ENCODE measurements at regions not wholly inside any gene's neighbourhood (a gene's known extent, or its start where the extent isn't known, plus 50 kb on each side); places are given as distances from the start of the nearest gene placed in this dataset.

DNA sequence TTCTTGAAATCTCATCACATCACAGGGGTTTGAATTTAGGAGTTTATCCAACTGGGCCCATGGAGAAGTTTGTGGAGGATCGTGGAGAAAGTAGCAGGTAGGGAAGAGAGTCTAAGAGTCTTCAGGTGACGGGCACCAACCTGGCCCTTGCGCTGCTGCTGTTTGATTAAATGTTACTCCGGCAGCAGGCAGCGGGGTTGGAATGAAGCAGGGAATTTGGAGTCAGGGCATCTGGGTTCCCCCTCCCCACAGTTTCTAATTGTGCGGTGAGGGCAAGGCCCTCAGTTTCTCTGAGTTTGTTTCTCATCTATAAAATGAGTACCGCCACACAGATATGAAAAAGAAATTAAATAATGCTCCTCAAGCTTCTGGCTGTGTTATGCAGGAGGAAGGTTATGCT, 182.9 kb upstream of the RGMA start:
- Histone ChIP-seq H3K36me3 (replicated peaks; ENCODE audit: control insufficient read depth, insufficient read depth, low read length) (no peaks in the 10 kb centered on the region), H3K4me3 (ENCODE audit: insufficient read depth, low read depth, low read length) (no peak overlapping the region), H3K27me3 (ENCODE audit: control insufficient read depth, insufficient read depth, low read length) (no peaks in the 10 kb centered on the region)
- DNase-seq = no peak

DNA sequence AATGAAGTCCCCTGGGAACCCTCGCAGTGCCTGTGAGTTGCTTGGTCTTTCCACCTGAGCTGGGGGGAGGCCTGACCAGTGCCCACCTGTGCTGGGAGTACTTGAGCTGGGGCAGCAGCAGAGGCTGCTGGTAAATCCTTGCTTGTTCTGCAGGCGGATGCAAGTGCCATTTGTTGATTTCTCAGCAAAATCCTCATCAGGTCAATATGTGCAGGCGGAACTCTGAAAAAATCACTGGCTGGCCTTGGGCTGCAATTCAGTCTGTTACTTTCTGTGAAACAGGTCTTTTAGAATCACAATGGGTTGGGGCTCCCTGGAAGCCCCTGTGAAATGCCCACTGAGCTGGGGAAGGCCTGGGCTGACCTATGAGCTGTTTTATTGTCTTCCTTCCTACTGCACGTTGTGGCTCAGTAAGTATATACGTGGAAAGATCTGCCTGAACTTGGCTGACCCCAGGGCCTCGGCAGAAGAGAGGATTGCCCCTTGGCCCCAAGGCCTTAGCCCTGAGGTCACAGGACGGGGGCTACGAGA, 182.0 kb upstream of the RGMA start:
- H3K4me3 ChIP-seq (ENCODE audit: insufficient read depth, low read depth, low read length) = no peak overlapping the region
- peak; percentile 63 for DNase-seq

DNA sequence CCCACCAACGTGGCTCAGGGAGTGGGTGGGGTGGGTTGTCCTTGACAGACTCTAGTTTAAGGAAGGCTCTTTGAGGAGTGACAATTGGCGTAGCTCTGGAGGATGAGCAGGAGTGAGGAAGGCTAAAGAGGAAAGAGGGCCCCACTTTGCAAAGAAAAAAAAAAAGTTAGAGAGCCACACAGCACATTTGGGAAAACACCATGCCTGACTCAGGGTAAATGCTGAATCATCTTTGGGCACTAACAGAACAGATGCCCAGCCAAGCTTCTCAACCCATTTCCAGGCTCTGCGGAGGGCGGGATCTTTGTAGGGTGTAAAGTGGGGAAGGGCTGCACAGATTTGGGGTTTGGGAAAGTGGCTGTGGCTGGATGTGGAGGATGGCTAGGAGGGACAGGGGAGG, 179.1 kb upstream of the RGMA start:
- H3K4me3 ChIP-seq (ENCODE audit: insufficient read depth, low read depth, low read length) = no peak overlapping the region
- no peak for DNase-seq

More for the DNA sequence above, 182.0 kb upstream of the RGMA start:
- no peaks in the 10 kb centered on the region for H3K36me3 ChIP-seq (replicated peaks; ENCODE audit: control insufficient read depth, insufficient read depth, low read length)
- H3K27me3 ChIP-seq (ENCODE audit: control insufficient read depth, insufficient read depth, low read length) = no peaks in the 10 kb centered on the region

DNA sequence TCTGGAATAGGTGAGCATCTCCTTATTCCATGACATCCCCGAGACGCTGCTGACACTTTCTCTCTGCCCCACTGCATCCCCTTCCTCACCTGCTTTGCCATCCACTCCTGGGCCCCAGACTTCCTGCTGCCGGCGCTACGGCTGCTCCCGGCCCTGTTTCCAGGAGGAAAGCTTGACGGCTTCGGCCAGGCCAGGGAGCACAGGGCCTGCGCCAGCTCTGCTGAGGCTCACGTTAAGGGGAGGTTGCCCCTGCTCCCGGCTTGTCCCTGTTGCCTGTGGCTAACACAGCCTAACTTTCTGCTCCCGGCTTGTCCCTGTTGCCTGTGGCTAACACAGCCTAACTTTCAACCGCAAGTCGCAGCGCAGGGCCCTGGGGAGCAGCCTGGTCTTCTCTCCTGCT, 177.3 kb upstream of the RGMA start:
- no peak overlapping the region for H3K4me3 ChIP-seq (ENCODE audit: insufficient read depth, low read depth, low read length)
- DNase-seq = no peak
- no peaks in the 10 kb centered on the region for H3K36me3 ChIP-seq (replicated peaks; ENCODE audit: control insufficient read depth, insufficient read depth, low read length)
- no peaks in the 10 kb centered on the region for H3K27me3 ChIP-seq (ENCODE audit: control insufficient read depth, insufficient read depth, low read length)

More for the DNA sequence above, 179.1 kb upstream of the RGMA start:
- Histone ChIP-seq H3K36me3 (replicated peaks; ENCODE audit: control insufficient read depth, insufficient read depth, low read length) (no peaks in the 10 kb centered on the region), H3K27me3 (ENCODE audit: control insufficient read depth, insufficient read depth, low read length) (no peaks in the 10 kb centered on the region)

DNA sequence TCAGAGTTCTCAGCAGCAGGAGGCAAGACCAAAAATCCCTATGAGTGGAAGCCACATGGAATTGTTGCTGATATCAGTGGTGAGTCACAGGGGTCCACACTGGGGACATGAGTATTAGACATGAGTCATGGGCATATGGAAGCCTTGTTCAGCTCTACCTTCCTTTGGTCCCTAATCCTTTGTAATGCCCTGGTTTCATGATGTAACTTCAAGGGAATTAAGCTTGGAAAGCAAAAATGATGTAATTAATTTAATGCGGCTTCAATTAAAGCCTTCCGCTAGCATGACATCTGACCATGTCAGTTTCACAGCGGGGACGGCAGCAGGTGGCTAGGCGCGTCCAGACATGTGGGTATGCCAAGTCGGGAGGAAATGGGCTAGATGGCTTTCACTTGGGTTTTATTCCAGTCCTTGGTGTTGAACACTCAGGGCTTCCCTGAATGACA, 176.1 kb upstream of the RGMA start:
- no peak overlapping the region for H3K4me3 ChIP-seq (ENCODE audit: insufficient read depth, low read depth, low read length)
- no peak for DNase-seq
- H3K36me3 ChIP-seq (replicated peaks; ENCODE audit: control insufficient read depth, insufficient read depth, low read length) = no peaks in the 10 kb centered on the region
- no peaks in the 10 kb centered on the region for H3K27me3 ChIP-seq (ENCODE audit: control insufficient read depth, insufficient read depth, low read length)

DNA sequence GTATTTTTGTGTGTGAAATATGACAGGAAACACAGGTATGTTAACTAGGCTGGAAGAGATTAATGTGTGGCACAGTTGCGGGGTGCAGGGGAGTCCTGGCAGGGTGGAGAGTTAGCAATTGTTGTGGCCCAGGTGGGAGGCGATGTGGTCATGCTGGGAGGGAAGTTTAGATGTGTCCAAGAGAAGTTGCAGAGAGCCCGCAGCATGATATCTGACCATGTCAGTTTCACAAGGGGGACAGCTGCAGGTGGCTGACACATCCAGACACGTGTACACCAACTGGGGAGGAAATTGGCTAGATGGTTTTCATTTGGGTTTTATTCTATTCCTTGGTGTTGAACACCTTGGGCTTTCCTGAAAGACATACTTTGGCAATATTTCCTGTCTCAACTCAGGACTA, 172.8 kb upstream of the RGMA start:
- no peak overlapping the region for H3K4me3 ChIP-seq (ENCODE audit: insufficient read depth, low read depth, low read length)
- no peak for DNase-seq
- H3K36me3 ChIP-seq (replicated peaks; ENCODE audit: control insufficient read depth, insufficient read depth, low read length) = no peaks in the 10 kb centered on the region
- no peaks in the 10 kb centered on the region for H3K27me3 ChIP-seq (ENCODE audit: control insufficient read depth, insufficient read depth, low read length)

DNA sequence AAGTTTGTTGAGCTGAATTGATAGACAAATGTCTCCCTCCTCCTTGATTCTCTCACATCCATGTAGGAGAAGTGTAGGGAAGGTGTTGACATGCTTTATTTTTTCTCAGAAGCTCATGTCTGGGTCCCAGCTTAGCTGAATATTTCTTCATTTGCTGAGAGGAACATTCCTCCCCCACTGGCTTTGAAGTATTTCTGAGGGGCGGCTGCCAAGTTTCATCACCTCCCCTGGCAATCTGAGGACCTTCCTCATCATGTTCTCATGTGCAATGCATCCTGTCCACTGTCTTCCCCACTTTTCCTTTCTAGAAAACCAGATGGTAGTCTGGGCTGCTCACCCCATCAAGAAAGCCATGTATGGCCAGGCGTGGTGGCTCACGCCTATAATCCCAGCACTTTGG, 168.9 kb upstream of the RGMA start:
- H3K27me3 ChIP-seq (ENCODE audit: control insufficient read depth, insufficient read depth, low read length) = no peaks in the 10 kb centered on the region
- H3K36me3 ChIP-seq (replicated peaks; ENCODE audit: control insufficient read depth, insufficient read depth, low read length) = no peaks in the 10 kb centered on the region
- no peak overlapping the region for H3K4me3 ChIP-seq (ENCODE audit: insufficient read depth, low read depth, low read length)
- DNase-seq = no peak

DNA sequence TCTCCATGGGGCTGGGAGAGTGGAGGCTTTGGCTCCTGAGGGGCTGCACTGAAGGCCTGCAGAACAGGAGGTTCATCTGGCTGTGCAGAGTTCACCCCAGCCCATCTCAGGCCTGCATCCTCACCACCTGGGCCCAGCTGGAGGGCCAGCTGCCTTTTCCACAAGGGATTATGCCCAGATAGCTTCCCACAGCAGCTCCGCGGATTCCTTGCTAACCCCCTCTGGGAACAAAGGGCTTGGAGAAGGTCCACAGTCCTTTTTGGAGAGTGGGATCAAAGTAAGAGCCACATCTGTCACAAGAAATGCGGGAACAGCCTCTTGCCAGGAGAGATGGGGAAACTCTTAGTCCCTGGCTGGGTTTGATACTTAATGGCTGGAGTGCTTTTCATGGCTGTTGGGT, 164.7 kb upstream of the RGMA start:
- no peaks in the 10 kb centered on the region for H3K36me3 ChIP-seq (replicated peaks; ENCODE audit: control insufficient read depth, insufficient read depth, low read length)
- H3K4me3 ChIP-seq (ENCODE audit: insufficient read depth, low read depth, low read length) = no peak overlapping the region
- H3K27me3 ChIP-seq (ENCODE audit: control insufficient read depth, insufficient read depth, low read length) = no peaks in the 10 kb centered on the region
- DNase-seq = no peak

DNA sequence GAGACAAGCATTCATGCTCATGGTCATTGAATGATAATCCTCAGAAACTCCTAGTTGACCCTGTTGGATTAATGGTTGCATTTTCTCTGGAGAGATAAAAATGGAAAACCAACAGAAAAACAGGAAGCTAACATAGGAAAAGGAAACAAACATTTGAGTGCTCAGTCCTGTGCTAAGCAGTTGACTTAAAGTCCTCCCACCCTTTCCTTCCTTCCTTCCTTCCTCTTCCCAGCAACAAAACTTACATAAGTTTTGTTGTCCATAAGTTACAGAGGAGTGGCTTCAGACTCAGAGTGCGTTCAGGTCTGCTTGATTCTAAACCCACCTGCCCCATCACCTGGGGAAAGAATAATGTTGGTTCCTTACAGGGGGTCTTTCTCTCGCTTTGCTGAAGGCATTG, 163.8 kb upstream of the RGMA start:
- DNase-seq = no peak

DNA sequence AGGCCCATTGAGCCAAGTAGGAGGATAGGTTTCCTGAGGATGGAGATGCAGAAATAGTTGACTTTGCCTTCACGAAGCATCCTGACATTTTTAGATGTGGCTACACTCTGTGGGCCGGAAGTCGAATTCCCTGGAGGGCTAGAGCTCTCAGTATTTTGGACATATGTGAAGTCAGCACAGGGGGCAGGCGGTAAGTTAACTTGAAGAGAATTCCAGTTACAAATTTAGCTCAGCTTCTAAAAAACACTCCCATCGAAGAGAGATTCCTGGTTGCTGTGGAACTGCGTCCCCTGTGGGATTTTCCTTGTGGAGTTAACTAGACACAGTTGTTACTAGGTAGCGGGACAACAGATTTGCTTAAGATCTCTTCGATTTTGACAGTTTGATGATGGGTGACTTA, 161.9 kb upstream of the RGMA start:
- Histone ChIP-seq H3K4me3 (ENCODE audit: insufficient read depth, low read depth, low read length) (no peak overlapping the region), H3K27me3 (ENCODE audit: control insufficient read depth, insufficient read depth, low read length) (no peaks in the 10 kb centered on the region; the same call in none of the 2 replicates), H3K36me3 (replicated peaks; ENCODE audit: control insufficient read depth, insufficient read depth, low read length) (no peaks in the 10 kb centered on the region)
- no peak for DNase-seq

More for the DNA sequence above, 163.8 kb upstream of the RGMA start:
- Histone ChIP-seq H3K4me3 (ENCODE audit: insufficient read depth, low read depth, low read length) (no peak overlapping the region), H3K27me3 (ENCODE audit: control insufficient read depth, insufficient read depth, low read length) (no peaks in the 10 kb centered on the region), H3K36me3 (replicated peaks; ENCODE audit: control insufficient read depth, insufficient read depth, low read length) (no peaks in the 10 kb centered on the region)

DNA sequence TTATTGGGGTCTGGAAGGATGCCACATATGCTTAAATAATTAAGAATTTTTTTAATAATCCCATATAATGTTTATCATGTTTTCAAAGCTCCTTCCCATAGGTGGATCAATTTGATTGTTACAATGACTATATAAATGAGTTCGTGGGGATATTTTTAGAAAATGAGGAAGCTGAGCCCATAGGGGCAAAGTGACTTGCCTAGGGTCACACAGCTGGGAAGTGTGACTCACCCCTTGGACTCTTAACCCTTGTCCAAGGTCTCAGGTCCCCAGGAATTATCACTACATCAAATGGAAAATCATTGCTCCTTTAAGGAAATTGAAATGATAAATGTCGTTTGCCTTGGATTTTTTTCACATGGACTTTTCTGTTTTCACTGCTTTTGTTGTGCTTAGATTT, 161.2 kb upstream of the RGMA start:
- no peaks in the 10 kb centered on the region for H3K36me3 ChIP-seq (replicated peaks; ENCODE audit: control insufficient read depth, insufficient read depth, low read length)
- no peak overlapping the region for H3K4me3 ChIP-seq (ENCODE audit: insufficient read depth, low read depth, low read length)
- no peak for DNase-seq
- peaks cover 1% of the 10 kb centered on the region for H3K27me3 ChIP-seq (ENCODE audit: control insufficient read depth, insufficient read depth, low read length)

DNA sequence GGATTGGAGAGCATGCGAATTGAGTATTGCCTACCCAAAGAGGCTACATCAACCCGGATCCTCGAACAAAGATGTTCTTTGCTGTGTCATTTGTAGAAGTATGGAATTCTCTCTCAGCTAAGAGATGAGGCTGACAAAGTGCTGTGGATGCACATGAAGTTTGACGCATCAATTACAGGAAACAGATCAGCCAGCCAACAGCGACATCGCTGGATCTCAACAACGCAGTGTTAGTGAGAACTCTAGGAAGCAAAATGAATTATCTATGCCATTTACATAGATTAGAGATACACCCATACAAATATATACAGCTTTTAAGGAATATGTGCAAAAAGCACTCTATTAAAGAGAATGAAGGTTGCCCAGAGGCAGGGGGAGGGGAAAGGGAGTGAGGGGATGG, 160.6 kb upstream of the RGMA start:
- no peak overlapping the region for H3K4me3 ChIP-seq (ENCODE audit: insufficient read depth, low read depth, low read length)
- peaks cover 2% of the 10 kb centered on the region for H3K27me3 ChIP-seq (ENCODE audit: control insufficient read depth, insufficient read depth, low read length)
- no peak for DNase-seq
- no peaks in the 10 kb centered on the region for H3K36me3 ChIP-seq (replicated peaks; ENCODE audit: control insufficient read depth, insufficient read depth, low read length)

DNA sequence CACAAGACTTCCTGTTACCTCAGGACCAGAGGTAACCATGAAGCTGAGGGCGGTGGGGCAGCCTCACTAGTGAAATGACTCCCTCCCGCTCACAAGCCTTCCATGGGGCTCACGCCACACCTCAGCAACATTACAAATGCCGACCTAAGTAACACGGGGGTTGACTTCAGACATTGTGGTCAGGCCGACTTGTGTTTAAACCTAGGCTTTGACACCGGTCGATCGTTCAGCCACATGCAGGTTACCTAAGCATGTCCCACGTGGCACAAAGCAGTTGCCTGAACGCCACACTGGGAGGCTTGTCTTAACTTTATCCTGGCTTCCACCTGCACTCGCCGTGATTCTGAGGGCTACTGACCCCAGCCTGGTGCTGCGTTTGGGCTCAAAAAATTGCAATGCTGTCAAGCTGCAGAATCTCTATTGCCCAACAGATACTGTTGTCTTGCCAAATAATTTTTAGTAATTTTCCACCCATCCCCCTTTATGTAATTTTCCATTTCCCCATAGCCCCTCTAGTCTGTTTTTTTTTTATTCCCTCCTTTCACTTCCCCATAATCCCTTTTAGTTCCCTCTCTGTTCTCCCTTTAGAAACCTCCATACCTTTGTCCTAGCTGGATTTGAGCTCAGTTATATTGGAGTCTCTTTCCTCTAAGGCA, 158.6 kb upstream of the RGMA start:
- no peak for DNase-seq
- Histone ChIP-seq H3K27me3 (ENCODE audit: control insufficient read depth, insufficient read depth, low read length) (peaks cover 9% of the 10 kb centered on the region), H3K36me3 (replicated peaks; ENCODE audit: control insufficient read depth, insufficient read depth, low read length) (no peaks in the 10 kb centered on the region), H3K4me3 (ENCODE audit: insufficient read depth, low read depth, low read length) (no peak overlapping the region)

DNA sequence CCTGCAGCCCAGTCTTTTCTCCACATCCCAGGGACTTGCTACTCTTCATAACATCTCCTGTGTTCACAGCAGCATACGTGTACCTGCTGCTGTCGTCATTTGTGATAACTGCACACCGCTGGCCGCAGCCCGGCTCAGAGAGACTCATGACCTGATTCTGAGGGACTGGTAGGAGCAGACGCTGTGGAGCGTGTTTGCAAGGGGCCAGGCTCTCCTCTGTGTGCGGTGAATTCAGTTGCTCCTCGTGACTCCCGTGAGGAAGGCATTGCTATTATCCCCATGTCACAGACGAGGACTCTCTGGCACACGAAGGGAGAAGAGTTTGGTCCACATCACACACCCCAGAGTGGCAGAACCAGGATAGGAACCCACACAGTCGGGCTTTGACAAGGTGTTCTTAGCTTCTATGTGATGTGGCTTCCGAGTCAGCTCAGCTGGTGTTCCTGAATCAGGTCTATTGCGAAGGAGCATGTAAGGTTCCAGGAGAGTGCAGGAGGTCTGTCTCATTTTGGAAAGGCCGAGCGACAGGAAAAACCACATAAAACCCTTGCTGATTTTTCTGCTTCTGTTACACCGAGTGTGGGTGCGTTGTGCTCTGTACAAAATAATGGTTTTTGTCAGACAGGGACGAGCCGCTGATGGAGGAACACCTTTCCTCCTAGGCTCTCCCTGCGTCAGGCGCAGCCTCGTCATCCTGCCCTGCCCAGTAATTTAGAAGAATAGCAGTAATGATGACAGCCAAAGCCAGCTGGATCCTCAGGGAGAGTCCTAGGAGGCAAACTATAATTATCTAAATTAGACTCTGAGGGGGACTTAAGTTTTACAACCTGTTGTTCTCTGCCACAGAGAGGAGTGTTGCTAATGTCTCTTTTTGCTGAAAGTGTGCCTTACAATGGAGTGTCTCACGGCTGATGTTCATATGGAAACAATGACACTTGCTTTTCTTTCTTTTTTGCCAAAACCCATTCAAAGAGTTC, 157.5 kb upstream of the RGMA start:
- DNase-seq = no peak
- H3K4me3 ChIP-seq (ENCODE audit: insufficient read depth, low read depth, low read length) = no peak overlapping the region

DNA sequence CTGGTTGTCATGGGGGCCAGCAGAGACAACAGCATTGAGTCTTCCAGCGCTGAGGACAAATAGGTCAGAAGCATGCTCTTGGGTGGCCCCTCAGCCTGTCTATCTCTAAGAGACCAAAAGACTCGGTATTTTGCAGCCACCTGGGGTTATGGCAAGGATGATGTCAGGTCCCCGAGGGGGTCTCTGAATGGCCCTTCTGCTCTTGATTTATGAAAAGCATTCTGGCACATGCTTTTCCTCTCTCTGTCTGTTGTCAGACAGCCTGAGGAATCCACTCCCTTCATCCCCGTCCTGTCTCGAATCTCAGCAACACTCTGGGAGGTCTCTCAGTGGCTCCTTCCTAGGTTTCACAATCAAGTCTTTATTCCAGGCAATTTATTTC, 156.6 kb upstream of the RGMA start:
- H3K27me3 ChIP-seq (ENCODE audit: control insufficient read depth, insufficient read depth, low read length) = peaks cover 15% of the 10 kb centered on the region
- no peaks in the 10 kb centered on the region for H3K36me3 ChIP-seq (replicated peaks; ENCODE audit: control insufficient read depth, insufficient read depth, low read length)
- no peak for DNase-seq
- no peak overlapping the region for H3K4me3 ChIP-seq (ENCODE audit: insufficient read depth, low read depth, low read length)

More for the DNA sequence above, 157.5 kb upstream of the RGMA start:
- H3K36me3 ChIP-seq (replicated peaks; ENCODE audit: control insufficient read depth, insufficient read depth, low read length) = no peaks in the 10 kb centered on the region
- peaks cover 10% of the 10 kb centered on the region for H3K27me3 ChIP-seq (ENCODE audit: control insufficient read depth, insufficient read depth, low read length)

Data from H7 (cell line).